RKO (cell line): ENCODE measurements at regions not wholly inside any gene's neighbourhood (a gene's known extent, or its start where the extent isn't known, plus 50 kb on each side); places are given as distances from the start of the nearest gene placed in this dataset.

Experiments used
- DNase-seq: peaks from one replicate; pipeline ENCODE4 v3.0.0-alpha.2; 2016; ENCODE audit warnings: low spot score

GRCh38 chr20:16220826-16221225 lies 352.4 kb downstream of the KIF16B start:
- DNase-seq, result no peak

GRCh38 chr20:16219182-16219581 lies 354.1 kb downstream of the KIF16B start:
- no peak for DNase-seq

DNA sequence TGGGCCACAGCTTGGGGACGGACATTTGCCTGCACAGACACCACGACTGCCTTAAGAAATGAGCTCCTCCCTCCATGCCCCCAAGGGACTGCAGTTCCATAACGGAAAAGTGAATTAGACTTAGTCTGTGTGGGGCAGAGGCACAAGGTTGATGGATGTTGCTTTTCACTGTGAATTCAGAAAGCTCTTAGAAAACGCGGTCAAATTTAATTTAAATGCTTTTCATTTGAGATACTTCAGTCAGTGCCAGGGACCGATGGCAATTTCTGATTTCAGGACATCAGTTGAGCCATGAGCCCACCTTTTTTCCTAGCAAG lies 356.4 kb downstream of the KIF16B start:
- DNase-seq, result no peak

DNA sequence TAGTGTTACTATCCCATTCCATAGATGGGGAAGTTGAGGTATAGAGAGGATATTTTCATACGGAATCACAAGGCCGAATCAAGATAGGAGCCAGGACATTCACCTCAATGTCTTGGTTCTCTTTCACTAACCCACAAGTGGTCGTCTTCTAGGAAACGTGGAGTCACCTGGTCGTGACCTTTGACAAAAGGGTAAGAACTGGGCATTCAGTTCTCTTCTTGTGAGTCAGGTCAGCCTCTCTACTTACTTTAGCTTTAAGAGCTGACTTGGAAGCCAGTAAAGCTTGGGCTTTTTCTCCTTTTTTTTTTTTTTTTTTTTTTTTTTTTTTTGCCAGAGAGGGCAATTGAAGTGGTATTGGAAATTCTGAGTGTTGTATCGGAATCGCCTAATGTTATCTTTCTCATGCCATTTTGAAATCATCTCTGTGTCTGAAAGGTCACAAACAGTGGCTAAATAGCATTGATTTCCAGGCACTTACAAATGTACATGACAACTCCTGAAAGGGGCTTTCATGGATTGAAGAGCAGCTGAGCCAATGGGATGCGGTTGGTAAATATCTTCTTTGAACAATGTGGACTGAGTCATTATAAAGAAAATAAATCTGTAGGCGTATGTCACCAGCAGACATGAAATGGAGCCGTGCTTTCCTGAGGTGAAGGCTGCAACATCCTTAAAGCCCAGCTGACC lies 356.9 kb downstream of the KIF16B start:
- DNase-seq, result no peak

DNA sequence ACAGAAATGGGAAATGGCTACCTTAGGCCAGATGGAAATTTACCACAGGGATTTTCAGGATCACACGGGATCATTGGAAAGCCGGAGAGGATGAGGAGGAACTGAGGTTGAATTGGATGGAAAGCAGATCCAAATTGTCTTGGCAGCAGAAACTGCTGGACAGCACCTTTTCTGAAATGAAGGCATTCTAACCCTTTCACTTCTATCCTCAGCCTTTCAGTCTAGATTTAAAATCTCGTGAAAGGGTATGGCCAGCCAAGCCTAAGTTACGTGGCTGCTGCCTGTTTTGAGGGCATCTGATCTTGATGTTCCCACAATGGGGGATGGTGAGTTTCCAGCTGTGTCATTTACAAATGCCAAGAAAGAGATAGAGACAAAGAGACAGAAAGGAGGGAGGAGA lies 358.2 kb downstream of the KIF16B start:
- no peak for DNase-seq

GRCh38 chr20:16212790-16213189 lies 360.5 kb downstream of the KIF16B start:
- no peak for DNase-seq

- no peak for DNase-seq
Measured at GRCh38 chr20:16209951-16210361, 363.3 kb downstream of the KIF16B start.

- no peak for DNase-seq
Measured at GRCh38 chr20:16209357-16209756, 363.9 kb downstream of the KIF16B start.

DNA sequence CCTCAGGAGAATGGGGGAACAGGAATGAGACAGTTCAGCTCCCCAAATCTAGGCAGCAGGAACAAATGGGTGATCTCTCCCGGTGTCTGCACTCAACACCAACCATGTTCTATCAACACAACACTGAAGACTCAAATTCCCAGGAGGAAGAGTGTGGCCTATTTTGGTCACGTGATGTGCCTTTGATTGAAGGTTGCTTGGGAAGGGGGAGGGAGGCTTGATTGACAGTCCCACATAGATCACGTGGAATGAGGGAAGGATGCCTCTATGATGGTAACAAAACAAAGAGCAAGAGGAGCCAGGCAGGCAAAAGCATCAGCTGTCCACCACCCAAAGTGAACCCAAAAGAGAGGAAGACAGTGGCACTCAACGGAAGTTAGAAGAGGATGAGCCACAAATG lies 364.8 kb downstream of the KIF16B start:
- DNase-seq, result no peak

DNA sequence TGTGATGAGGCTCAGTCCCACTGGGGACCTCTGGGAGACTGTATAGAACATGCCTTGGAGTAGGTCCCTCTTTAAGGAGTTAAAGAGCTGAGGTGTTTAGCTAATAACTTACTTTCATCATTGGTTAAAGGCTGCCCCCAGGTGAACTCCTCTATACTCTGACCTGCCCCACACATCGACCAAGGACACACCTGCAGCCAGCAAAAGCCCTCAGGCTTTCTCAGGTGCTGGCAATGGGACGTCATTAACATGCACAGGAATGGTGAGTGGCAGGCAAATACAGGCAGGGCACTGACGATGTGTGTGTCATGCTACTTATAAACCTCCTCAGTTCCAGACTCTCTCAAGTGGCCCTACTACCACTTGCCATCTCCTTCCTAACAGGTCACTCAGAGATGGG lies 366.4 kb downstream of the KIF16B start:
- DNase-seq, result no peak

DNA sequence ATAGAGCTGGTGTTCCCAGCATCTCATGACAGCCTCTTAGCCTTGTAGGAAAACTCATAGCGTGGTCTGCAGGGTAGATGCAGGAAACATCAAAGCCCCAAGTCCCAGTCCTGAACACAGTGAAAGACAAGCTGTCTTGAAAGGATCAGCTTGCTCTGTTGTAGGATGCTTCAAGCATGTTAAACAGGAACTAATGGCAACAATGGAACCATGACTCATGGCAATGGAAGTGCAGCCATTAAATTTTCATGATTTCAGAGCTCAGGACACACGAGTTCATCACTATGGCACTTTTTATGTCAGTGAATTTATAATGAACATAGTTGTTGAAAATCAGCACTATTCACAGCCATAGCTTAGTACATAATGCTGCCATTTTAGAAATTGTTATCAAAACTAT lies 367.7 kb downstream of the KIF16B start:
- no peak for DNase-seq

DNA sequence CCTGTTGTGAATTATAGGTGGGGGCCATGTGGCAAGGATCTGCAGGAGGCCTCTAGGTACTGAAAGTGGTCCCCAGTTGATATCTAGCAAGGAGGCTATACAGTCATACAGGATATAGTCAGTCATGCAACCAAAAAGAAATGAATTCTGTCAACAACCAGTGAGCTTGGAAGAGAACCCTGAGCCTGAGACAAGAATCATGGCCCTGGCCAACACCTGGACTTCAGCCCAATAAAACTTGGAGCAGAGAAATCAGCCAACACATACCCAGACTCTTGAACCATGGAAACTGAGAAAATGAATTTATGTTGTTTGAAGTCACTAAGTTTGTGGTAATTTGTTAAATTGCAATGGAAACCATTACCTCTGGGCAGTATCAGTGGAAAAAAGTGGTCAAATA lies 370.2 kb downstream of the KIF16B start:
- no peak for DNase-seq

- no peak for DNase-seq
Measured at GRCh38 chr20:16201191-16201590, 372.1 kb downstream of the KIF16B start.

DNA sequence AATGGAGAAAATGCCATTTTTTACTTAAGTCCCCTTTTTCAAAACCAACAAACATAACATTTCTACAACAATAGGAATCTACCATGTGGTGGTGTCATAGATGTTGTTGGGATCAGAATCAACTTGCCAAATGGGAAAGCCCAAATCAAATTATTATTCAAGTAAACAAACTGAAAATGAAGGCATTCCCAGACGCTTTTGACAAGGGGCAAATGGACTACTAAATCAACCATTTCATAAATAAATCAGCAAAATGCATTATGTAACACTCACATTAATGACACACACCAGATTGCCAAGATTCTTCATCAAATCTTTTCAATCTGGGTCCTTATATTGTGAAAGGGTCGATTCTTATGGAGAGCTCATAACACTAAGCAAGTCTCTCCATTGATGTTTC lies 375.6 kb downstream of the KIF16B start:
- DNase-seq, result no peak

DNA sequence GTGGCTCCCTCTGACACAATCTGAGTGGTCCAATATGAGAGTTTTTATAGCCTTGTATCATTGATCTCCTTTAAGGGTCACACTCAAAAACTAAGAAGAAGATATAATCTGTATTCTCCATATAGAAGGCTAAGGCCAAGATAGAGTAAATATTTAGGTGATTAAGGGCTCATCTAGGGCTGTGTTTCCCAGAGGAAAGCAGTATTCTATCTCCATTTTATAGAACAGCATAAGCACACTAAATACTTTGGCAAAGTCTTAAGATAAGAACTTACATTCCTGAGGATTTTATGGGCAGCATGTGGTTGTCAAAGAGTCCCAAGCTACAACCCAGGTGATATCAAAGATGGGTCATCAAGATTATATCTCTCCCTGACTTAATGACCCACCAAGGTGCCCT lies 377.6 kb downstream of the KIF16B start:
- no peak for DNase-seq

- DNase-seq, result no peak
Measured at GRCh38 chr20:16194617-16195360, 378.5 kb downstream of the KIF16B start.

DNA sequence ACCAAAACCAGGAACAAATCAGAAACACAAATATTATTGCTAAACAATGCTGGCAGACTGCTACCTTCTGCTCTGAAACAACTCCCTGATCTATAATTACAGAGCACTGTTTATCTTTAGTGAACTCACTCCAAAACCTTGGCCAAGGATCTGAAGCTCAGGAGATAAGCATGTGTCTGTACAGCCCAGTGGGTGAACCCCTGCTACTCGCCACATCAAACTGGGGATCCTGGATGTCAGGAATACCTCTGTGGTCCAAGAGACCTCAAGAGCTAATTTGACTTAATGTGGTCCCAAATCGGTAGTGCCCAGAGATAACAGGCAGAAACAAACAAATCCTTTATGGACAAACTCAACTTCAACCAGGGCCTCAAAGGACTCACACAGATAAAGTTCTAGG lies 381.8 kb downstream of the KIF16B start:
- DNase-seq, result no peak

GRCh38 chr20:16189371-16189770 lies 383.9 kb downstream of the KIF16B start:
- no peak for DNase-seq

- DNase-seq, result no peak
Measured at GRCh38 chr20:16187956-16188616, 385.2 kb downstream of the KIF16B start.

DNA sequence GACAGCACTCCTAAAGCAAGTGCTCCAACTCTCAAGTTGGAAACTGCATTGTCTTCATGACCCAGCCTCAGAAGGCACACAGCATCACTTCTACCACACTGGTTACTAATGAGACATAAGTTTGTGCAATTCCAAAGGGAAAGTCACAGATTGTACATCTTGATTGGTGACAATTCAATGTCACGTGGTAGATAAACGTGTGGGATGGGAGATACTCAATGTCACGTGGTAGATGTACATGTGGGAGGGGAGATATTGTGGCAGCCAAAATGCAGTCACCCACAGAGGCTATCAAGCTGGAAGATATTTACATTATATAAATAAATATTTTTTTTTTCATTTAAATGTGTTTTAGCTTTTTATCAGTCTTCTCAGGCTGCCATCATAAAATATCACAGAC lies 393.3 kb downstream of the KIF16B start:
- no peak for DNase-seq

- no peak for DNase-seq
Measured at GRCh38 chr20:16179371-16179770, 393.9 kb downstream of the KIF16B start.

DNA sequence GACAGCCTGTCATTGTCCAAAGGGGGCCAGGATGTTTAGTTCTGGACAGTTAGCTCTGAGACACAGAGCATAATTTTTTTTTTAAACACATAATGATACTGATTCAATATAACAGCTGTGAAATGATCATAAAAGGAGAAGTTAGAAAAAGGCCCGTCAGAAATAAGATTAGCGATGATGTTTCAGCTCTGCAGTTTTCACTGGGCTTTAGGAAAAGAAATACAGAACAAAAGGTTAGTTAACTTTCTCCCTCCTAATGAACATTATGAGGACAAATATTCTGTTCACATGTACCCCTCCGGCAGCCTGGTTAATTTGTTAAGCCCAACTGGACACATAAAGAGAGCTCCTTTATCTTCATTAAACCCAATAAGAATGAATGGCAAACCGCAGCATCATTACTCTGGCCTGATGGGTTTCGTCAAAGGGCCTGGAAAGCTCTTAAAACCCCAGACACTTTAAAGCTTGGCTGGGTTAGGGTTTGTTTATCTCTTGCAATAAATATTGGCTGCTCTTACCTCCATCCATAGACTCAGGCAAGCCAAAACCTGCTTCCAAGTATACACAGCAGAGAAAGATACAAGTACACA lies 394.6 kb downstream of the KIF16B start:
- DNase-seq, result no peak

GRCh38 chr20:16175322-16175961 lies 397.8 kb downstream of the KIF16B start:
- DNase-seq, result no peak
